ENCODE measurements at regions not wholly inside any gene's neighbourhood (a gene's known extent, or its start where the extent isn't known, plus 50 kb on each side); places are given as distances from the start of the nearest gene placed in this dataset.
"Not testable (repeated sequence)": the region's sequence is repeated elsewhere in the genome, so short reads cannot be mapped to it uniquely, and the experiment has no call there.

DNA sequence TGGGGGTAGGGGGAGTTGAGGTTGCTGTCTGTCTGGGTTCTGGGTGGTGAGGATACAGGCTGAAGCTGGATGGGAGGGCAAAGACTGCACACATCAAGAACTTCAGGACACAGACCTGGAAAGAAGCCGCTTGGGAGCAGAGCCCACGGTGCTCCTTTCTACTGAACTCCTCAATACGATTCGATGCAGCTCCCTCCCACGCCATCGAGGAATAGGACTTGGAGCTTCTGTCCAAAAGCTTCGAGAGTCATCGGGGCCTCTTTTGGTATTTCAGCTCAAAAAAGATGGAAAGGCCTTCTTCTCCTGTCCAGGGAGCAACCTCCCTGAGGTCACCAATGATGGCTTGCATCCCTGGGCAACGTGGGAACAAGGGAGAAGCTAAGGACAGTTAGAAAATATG, 407.1 kb upstream of the MGMT start:
- no peak for FAIRE-seq
- no peak for DNase-seq (ENCODE audit: insufficient read length, low spot score)

DNA sequence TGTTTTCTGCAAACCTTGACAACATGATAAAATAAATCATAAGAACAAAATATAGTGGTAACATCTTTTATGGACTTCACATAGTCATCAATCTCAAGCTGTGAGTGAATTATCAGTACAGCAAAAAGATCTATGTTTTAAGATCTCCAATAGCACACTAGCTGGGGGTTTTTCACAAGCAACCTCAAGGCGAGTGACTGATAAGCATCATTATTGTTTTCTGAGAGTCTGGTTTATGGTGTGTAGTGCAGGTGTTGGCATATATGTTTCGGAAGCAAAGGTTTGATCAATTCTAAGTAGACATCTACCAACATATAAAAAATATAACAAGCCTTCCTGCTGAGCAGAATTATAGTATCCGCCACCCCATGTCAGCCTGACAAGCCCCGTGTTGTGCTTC, 403.8 kb upstream of the MGMT start:
- FAIRE-seq (no peak), DNase-seq (ENCODE audit: insufficient read length, low spot score) (no peak)

DNA sequence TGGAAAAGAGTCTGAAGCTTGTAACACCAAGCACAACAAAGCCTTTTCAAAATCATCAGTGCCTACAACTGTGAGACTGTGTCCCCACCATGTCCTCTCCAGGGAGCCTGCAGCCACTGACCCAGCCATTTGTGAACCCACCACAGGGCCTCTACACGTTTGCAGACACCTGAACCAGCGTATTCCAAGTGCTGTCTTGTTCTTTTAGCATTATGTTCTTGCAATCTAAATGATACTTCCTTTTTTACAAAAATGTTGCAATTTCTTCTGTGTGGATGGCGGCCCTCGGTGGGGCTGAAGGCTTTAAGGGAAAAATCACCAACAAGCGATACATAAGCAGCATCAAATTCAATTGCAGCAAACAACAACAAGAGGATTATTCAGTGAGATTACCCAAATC, 403.2 kb upstream of the MGMT start:
- FAIRE-seq, result no peak
- no peak for DNase-seq (ENCODE audit: insufficient read length, low spot score)

DNA sequence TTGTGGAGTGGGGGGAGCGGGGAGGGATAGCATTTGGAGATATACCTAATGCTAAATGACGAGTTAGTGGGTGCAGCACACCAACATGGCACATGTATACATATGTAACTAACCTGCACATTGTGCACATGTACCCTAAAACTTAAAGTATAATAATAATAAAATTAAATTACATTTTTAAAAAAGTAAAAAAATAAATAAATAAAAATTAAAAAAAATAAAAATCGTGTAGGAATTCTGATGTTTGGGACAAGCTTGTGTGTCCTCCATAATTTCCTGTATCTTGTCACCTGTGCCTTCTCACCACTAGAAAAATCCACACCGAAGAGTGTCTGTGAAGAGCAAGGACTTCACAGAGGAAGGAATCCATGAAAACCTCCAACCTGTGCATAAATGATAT, 400.5 kb upstream of the MGMT start:
- FAIRE-seq, result not testable (repeated sequence)

DNA sequence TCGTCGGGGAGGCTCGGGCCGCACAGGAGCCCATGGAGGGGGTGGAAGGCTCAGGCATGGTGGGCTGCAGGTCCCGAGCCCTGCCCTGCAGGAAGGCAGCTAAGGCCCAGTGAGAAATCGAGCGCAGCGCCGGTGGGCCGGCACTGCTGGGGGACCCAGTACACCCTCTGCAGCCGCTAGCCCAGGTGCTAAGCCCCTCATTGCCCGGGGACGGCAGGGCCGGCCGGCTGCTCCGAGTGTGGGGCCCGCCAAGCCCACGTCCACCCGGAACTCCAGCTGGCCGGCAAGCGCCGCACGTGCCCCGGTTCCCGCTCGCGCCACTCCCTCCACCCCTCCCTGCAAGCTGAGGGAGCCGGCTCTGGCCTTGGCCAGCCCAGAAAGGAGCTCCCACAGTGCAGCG, 395.6 kb upstream of the MGMT start:
- not testable (repeated sequence) for FAIRE-seq; DNase-seq (ENCODE audit: insufficient read length, low spot score)

More for the DNA sequence above, 400.5 kb upstream of the MGMT start:
- DNase-seq (ENCODE audit: insufficient read length, low spot score), result not testable (repeated sequence)

DNA sequence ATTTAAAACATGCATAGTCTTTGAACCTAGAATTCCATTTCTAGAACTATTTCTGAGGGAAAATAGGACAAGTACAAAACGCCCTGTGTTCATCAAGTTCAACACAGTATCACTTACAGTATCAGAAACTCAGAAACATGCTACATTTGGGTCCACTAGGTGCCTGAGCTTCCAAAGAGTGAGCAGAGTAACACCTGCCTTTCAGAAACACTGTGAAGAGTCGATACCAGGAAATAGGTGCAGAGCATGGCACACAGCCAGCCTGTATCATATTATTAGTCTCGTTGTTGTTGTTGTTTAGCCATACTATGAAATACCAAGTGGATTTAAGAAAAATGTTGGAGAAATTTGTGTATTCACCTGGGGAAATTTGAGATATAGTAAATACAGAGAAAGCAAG, 392.1 kb upstream of the MGMT start:
- FAIRE-seq (no peak), DNase-seq (ENCODE audit: insufficient read length, low spot score) (no peak)

DNA sequence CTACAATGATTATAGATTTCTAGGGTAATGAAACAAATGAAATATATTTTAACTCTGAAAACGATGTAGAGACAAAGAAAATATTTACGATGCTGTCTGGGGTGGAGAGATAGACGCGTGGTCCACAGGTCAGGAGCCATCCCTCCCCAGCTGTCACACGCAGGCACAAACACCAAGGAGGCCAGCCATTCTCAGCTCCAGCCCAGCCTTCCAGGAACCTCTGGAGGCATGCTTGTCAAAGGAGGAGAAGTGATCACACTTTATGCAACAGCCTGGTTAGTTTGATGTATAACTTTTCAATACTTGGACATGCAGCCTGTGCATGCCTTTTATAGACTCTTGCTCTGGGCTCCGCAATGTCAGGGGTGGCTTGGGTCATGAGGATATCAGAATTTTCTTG, 391.5 kb upstream of the MGMT start:
- no peak for DNase-seq (ENCODE audit: insufficient read length, low spot score)
- FAIRE-seq, result no peak

DNA sequence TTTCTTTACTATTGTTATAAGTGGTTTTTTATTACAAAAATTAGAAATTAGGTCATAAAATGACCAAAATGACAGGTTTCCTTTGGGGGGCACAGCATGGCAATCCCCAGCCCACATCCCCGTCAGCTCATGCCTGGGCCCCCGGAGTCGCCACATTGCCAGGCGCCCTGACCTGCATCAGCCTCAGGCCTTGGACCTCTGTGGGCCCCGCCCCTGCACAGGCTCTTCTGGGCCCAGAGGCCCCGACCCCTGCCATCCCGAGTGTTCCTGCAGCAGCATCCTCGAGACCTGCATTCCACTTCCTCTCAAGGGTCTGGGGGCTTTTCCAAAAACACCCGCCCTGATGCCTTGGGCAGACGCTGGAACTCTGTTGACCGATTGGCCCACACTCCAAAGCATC, 391.1 kb upstream of the MGMT start:
- DNase-seq (ENCODE audit: insufficient read length, low spot score) (no peak), FAIRE-seq (no peak)

DNA sequence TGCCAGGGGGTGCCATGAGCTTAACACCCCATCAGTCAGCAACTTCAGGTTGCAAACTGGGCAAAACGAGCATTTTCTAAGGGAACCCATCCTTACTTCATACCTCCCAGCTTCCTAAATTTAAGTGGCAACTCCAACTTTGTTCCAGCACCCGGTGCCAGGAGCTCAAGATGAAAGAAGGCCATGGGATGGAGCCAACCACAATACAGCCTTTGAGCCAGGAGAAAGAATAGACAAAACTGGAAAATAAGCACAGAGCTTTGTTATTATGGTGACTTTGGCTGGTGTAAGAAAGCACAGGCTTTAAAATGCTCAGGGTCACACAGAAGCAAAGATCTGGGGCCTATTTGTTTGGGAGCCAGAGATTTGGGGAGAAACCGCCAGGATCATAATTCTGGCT, 388.7 kb upstream of the MGMT start:
- DNase-seq (ENCODE audit: insufficient read length, low spot score) (no peak), FAIRE-seq (no peak)

DNA sequence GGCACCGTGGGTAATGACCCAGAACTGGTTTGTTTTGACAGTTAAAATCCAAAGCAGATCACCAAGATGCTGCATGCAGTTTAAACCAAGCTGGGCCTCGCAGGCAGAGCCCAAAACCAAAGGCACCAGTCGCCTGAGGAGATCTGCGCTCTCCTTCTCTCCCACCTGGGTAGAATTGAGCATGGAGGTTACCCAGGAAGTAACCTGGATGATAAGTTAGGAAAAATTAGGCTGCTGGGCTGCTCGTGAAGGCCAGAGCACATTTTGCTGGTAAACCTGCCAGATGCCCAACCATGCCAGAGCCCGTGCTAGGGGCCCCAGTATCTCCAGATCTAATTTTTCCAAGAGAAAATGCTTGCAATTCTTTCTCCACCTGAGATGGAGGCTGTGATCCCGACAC, 388.3 kb upstream of the MGMT start:
- FAIRE-seq (no peak), DNase-seq (ENCODE audit: insufficient read length, low spot score) (no peak)

DNA sequence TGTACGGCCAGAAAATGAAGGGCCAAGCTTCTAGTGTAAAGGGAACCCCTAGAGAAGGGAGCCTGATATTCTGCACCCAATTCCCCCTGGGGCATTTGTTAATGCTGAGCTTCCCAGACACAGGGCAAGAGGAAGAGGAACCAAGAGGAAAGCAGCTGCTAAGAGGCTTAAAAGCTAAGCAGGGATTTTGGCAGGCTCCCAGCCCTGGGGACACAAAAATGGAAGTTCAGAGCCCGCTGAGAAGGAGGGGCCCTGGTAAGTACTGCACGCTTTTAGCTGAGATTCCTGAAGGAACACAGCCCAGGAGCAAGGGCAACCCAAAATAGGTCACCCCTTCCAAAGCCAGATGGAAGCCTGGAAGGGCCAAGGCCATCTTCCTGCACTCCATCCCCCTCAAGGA, 387.3 kb upstream of the MGMT start:
- no peak for FAIRE-seq
- DNase-seq (ENCODE audit: insufficient read length, low spot score), result no peak

DNA sequence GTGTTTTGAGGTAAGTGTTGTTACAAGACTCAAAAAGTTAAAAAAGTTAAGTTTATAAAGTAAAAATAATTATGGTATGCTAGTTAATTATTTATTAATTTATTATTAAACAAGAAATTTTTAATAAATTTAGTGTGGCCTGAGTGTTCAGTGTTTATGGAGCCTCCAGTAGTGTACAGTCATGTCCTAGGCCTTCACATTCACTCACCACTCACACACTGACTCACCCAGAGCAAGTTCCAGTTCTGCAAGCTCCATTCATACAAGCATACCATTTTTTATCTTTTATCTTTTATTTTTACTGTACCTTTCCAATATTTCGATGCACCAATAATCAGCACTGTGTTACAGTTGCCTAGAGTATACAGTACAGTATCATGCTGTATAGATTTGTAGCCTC, 381.2 kb upstream of the MGMT start:
- FAIRE-seq (no peak), DNase-seq (ENCODE audit: insufficient read length, low spot score) (no peak)

DNA sequence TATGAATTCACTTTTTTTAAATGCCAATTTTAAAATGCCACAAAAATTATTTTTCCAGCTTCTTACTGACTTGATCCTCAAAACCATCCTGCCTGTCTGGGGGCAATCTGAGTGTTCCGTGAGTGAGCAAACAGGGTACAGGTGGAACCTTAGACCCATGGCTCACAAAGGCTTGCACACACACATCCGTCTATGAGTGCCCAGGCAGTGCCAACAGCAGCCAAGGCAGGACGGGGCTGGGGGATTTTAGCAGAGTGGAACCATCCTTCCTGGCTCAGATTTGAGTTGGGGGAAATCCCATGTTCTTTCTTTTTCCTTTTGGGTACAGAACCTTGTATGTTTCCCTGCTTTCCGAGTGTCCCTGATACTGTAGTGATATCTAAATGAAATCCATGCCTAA, 377.7 kb upstream of the MGMT start:
- no peak for DNase-seq (ENCODE audit: insufficient read length, low spot score)
- FAIRE-seq, result no peak

DNA sequence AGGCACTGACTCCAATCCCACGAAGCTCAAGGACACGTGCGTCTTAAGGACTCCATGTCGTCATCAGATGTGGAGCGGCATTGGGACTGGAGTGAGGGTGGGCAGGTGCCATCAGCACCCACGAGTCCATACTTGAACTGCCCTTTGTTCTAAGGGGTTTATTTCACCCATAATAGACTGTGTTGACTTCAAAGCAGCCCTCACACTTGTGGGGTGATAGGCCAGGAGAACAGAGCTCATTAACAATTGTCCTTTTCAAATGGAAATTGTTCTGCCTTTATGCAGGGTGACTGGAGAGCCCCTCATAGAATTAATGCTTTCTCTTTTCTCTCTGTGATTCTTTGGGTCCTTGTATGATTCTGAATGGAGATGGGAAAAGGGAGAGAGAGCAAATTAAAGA, 376.9 kb upstream of the MGMT start:
- DNase-seq (ENCODE audit: insufficient read length, low spot score), result no peak
- no peak for FAIRE-seq

DNA sequence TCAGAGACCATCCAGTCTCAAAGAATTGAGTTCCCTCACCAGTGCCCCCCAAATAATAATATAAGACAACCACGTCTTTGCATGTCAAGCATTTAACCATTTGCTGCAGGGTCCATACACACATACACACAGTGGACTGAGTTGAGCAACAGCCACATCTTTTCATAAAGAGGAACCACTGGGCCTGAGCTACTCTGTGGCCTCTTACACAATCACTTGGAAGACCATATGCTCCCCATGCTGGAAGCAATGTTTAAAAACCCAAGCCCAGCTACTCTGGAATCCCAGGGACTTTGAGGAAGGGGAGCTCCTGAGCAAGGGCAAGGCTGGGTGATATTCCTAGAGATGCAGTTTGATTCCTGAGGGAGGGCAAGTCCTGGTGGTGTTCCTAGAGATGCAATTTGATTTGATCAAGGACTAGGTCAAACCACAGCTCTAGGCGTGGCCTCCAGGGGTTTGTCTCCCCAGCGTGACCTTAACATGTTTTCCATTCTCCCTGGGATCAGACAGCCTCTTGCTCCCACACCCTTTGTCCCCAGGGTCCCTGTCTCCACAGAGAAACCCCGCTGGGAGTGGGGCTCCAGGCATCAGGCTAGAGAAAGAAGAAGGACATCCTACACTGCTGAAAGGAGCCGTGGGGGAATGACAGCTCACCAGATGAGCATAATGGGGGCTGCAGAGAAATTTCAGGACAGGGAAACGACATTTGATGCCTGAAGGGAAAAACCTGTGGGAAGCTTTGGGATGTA, 376.2 kb upstream of the MGMT start:
- DNase-seq (ENCODE audit: insufficient read length, low spot score), result no peak
- no peak for FAIRE-seq

DNA sequence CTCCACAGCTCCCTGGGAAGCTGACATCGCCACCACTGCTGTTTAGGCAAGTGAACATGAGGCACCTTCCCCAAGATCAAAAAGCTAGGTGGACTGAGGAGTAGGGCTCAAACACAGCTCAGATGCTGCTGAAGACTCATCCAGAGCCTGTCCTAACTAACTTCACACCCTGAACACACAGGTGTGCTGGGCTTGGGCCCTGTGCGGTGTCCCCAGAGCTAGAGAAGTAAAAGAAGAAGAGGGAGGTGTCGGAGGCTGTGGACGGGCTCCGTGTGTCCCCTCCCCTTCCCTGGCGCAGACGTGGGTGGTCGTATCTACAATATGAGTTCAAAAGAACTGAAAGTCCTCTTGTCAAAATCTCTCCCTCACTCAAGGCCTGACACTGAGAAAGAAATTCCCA, 373.4 kb upstream of the MGMT start:
- no peak for DNase-seq (ENCODE audit: insufficient read length, low spot score)
- no peak for FAIRE-seq

DNA sequence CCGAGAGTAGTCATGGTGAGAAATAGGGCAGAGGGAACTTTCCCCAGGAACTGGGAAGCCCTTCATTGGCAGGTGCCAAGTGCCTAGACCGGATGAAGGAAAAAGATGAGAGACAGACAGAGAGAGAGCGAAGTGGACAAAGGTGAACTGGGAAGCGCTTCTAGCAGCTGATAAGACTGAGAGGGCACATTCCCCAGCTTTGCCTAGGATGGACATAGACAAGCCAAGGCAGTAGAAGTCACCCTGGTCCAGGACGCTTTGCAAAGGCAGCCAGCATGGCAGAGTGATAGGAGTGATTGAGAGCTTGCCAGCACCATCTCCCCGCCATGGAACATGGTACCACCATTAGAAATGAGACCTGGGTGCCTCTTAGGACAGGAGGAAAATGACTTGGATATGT, 372.8 kb upstream of the MGMT start:
- no peak for DNase-seq (ENCODE audit: insufficient read length, low spot score)
- no peak for FAIRE-seq

DNA sequence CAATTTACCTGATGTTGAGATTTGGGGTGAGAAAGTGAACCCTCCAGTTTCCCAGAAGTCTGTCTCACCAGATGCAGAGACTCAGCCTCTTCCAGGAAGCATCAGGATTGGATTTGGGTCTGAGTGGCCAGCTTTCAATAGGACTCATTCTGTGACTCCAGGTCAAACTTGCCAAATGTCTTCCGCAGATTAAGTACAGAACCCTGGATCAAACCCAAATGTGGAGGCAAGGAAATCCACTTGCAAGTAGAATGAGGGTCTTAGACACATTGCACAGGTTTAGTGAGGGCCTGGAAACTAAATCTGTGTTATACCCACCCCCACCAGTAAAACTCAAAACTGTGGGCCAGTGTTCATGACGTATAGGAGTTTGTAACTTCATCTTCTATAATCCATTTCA, 372.2 kb upstream of the MGMT start:
- no peak for DNase-seq (ENCODE audit: insufficient read length, low spot score)
- FAIRE-seq, result no peak

DNA sequence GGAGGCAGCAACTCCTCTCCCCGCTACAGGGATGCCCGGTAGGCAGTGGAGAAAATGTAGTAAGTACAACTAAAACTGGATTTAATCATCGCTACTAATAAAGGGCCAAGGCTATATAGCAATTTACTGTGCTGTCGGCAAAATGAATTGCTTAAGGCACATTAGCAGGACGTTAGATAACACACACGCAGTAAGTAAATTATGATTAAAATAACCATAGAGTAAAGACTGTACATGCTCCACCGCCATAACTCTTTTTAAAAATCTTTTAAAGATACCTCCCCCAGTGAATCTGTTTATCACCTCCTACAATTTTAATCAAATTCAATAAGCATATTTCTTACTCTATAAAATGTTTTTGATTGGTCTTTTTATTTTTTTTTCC, 371.4 kb upstream of the MGMT start:
- FAIRE-seq, result no peak
- DNase-seq (ENCODE audit: insufficient read length, low spot score), result no peak

DNA sequence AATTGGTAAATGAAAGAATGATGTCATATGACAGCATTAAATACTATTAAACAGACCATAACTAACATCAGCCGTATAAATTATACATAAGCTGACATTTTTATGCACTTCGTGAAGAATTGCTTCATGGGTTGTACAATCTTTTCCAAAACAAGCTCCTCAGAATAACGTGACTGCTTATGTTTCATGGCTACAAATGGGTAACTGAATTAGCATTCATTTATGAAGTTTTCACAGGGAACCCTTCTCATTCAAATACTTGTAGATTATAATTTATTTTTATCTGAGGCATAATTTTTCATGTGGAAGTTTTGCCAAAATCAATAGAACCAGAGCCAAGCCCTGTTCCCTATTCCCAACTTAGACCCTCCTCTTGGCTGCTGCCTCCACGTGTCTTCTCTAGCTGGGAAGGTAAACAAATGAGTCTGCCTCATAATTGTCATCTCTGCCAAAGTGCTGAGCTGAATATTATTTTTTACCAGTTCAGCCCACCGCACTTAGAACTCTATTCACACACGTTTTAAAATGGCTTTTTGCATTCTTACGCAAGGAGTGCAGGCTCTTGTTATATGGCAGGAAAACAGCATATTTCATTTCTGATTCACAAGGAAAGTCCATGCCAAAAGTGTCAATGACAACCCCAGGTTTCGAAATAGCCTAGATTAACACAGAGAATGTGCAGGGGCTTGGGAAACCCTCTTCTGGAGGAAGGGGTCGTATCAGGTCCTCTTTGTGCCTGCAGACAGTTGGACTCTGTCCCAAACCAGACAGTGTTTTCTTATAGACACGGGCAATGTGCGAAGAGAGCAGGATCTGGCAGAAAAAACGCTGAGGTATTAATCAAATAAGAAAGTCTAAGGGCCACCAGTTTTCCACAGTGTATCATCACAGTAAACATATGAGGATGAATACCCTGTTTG, 370.7 kb upstream of the MGMT start:
- DNase-seq (ENCODE audit: insufficient read length, low spot score), result no peak
- no peak for FAIRE-seq

DNA sequence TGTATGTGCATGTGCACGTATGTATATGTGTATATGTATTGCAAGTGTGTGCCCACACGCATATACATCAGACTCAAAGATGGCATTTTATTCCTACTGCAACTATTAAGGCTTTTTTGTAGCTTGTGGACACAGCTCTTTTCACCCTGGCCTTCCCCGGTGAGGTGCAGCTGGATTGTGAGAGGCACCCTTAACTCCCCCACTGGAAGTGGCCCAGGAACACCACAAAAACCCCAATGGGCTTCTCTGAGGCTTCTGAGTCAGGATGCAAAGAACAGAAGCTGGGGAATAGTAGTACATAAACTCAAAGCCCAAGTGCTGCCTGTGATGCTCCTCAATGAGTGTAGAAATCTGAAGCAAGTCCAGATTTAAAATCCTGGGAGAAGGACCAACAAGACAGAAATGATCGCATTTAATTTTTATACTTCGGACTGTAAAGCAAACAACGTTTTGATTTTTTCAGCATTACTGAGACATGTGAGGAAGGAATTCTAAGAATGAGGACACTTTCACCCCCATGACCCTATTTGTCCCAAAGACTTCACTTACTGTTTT, 369.2 kb upstream of the MGMT start:
- no peak for DNase-seq (ENCODE audit: insufficient read length, low spot score)
- FAIRE-seq, result no peak

DNA sequence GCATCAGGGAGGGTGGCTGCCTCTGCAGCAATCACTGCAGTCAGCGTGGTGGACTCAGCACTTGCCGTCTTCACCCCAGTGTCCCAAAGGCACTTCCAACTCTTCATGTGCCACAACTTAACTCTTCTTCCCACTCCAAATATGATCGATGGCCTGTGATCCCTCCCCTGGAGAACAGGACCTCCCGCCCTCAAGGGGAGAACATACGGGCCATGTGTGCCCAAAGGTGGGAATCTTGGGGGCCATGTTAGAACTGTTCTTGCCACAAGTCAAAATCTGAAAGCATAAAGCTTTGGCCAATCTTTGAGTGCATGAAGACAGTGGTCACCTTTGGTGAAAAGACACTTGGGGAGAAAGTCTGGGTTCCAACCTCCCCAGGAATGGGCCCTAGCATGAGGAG, 368.5 kb upstream of the MGMT start:
- FAIRE-seq, result no peak

More for the DNA sequence above, 368.5 kb upstream of the MGMT start:
- DNase-seq (ENCODE audit: insufficient read length, low spot score), result no peak
